Esophagus squamous epithelium (tissue), 5 donors: ENCODE measurements at regions not wholly inside any gene's neighbourhood (a gene's known extent, or its start where the extent isn't known, plus 50 kb on each side); places are given as distances from the start of the nearest gene placed in this dataset.

Source experiments
- DNase-seq: peaks from one replicate; lab custom pipeline; 2025; lab: John Stamatoyannopoulos, UW
- H3K27ac ChIP-seq, 4 donors: fragments of 200-600 bp; sonication (generic); one replicate each; pipeline ENCODE4 v1.5.1; 2016 to 2019; ENCODE audit warnings: mild to moderate bottlenecking in 1 of 4
- H3K27me3 ChIP-seq, 4 donors: fragments of 200-600 bp; sonication (generic); 1 replicate in 3 of 4; 2 replicates in 1 of 4; pipeline versions ENCODE4 v1.5.1 to v1.6.0; 2017 to 2021; ENCODE audit warnings: antibody characterized with exemption in 1 of 4
- H3K36me3 ChIP-seq, 3 donors: fragments of 200-600 bp; sonication (generic); one replicate each; pipeline ENCODE4 v1.5.1; 2016 to 2019
- H3K4me1 ChIP-seq, 3 donors: fragments of 200-600 bp; sonication (generic); one replicate each; pipeline ENCODE4 v1.5.1; 2017 to 2019
- H3K4me3 ChIP-seq, 4 donors: fragments of 200-600 bp; sonication (generic); 1 replicate in 3 of 4; 2 replicates in 1 of 4; pipeline ENCODE4 v1.5.1; 2016 to 2019; ENCODE audit warnings: mild to moderate bottlenecking in 2 of 4, moderate library complexity in 1 of 4
- H3K9me3 ChIP-seq, 3 donors: fragments of 200-600 bp; sonication (generic); one replicate each; pipeline ENCODE4 v1.5.1; 2016 to 2019
- CTCF ChIP-seq, 6 experiments: fragments of 450-650 bp in 4 of 6; fragments of 200-600 bp in 2 of 6; sonication (generic) in 2 of 6; IDR thresholded peaks; one replicate each; pipeline ENCODE4 v1.5.1; 2016 to 2019; ENCODE audit warnings: antibody characterized with exemption in 6 of 6, mild to moderate bottlenecking in 4 of 6, moderate library complexity in 4 of 6
- POLR2A ChIP-seq, 4 donors: fragments of 450-650 bp; IDR thresholded peaks; one replicate each; pipeline ENCODE4 v1.6.1; 2017; ENCODE audit warnings: antibody characterized with exemption in 4 of 4, mild to moderate bottlenecking in 4 of 4, moderate library complexity in 3 of 4
- WGBS, 2 donors: methylation state at CpG; one replicate each; pipeline ENCODE4 v1.1.5; 2018; 5-methylcytosine and 5-hydroxymethylcytosine counted together
- intact Hi-C: fragments of 100-400 bp; cut with DNase I; formaldehyde crosslinking; loops from one replicate; pipeline ENCODE4 v1.15.0; 2022
- donor health status: DM: yes; HTN: yes; CAD: no.

GRCh38 chr5:18496041-18496440 lies 861.8 kb downstream of the TAF11L14 start:
- intact Hi-C loops = no loop called here
- H3K4me3 ChIP-seq = no peak overlapping the region
- no peak for TF ChIP-seq POLR2A (IDR thresholded peaks at IDR 0.05)
- TF ChIP-seq CTCF (IDR thresholded peaks at IDR 0.05) = no peak
- no peaks in the 10 kb centered on the region for H3K4me1 ChIP-seq
- no peaks in the 10 kb centered on the region for H3K27me3 ChIP-seq
- H3K36me3 ChIP-seq = no peaks in the 10 kb centered on the region
- no peak for DNase-seq
- H3K9me3 ChIP-seq = peaks cover 0 to 8% (median 0%) of the 10 kb centered on the region in 3 donors
- H3K27ac ChIP-seq = no peak overlapping the region

GRCh38 chr5:18497089-18497488 lies 862.8 kb downstream of the TAF11L14 start:
- Histone ChIP-seq H3K9me3 (peaks cover 0 to 8% (median 0%) of the 10 kb centered on the region in 3 donors), H3K27me3 (no peaks in the 10 kb centered on the region), H3K4me3 (no peak overlapping the region), H3K27ac (no peak overlapping the region), H3K36me3 (no peaks in the 10 kb centered on the region), H3K4me1 (no peaks in the 10 kb centered on the region)
- TF ChIP-seq POLR2A (IDR thresholded peaks at IDR 0.05) = no peak
- no peak for TF ChIP-seq CTCF (IDR thresholded peaks at IDR 0.05)
- WGBS, 2 donors = 61 to 62% methylated on average over 2 of the region's 2 CpGs
- intact Hi-C loops = no loop called here
- DNase-seq = no peak

GRCh38 chr5:18503797-18504328 lies 869.6 kb downstream of the TAF11L14 start:
- no peaks in the 10 kb centered on the region for H3K27me3 ChIP-seq
- 76 to 80% methylated on average over 4 of the region's 4 CpGs for WGBS, 2 donors
- no peaks in the 10 kb centered on the region for H3K4me1 ChIP-seq
- DNase-seq = no peak
- no peak overlapping the region for H3K4me3 ChIP-seq
- intact Hi-C loops = no loop called here
- H3K36me3 ChIP-seq = no peaks in the 10 kb centered on the region
- no peaks in the 10 kb centered on the region for H3K9me3 ChIP-seq
- no peak overlapping the region for H3K27ac ChIP-seq
- TF ChIP-seq CTCF (IDR thresholded peaks at IDR 0.05) (no peak), POLR2A (IDR thresholded peaks at IDR 0.05) (no peak)

- Histone ChIP-seq H3K27ac (no peak overlapping the region), H3K27me3 (no peaks in the 10 kb centered on the region), H3K4me1 (no peaks in the 10 kb centered on the region), H3K36me3 (no peaks in the 10 kb centered on the region), H3K9me3 (no peaks in the 10 kb centered on the region), H3K4me3 (no peak overlapping the region)
- no peak for DNase-seq
- TF ChIP-seq POLR2A (IDR thresholded peaks at IDR 0.05) = no peak
- TF ChIP-seq CTCF (IDR thresholded peaks at IDR 0.05) = no peak
- intact Hi-C loops = no loop called here
- WGBS, 2 donors = 47 to 84% methylated on average over 1 of the region's 1 CpG
Measured at GRCh38 chr5:18507114-18507513, 872.9 kb downstream of the TAF11L14 start.

GRCh38 chr5:18517641-18518380 lies 883.6 kb downstream of the TAF11L14 start:
- no peaks in the 10 kb centered on the region for H3K36me3 ChIP-seq
- no peaks in the 10 kb centered on the region for H3K9me3 ChIP-seq
- H3K27me3 ChIP-seq = no peaks in the 10 kb centered on the region
- H3K27ac ChIP-seq = no peak overlapping the region
- intact Hi-C loops = no loop called here
- DNase-seq = no peak
- no peak overlapping the region for H3K4me3 ChIP-seq
- 74 to 85% methylated on average over 6 of the region's 6 CpGs for WGBS, 2 donors
- TF ChIP-seq POLR2A (IDR thresholded peaks at IDR 0.05) (no peak), CTCF (IDR thresholded peaks at IDR 0.05) (no peak)
- no peaks in the 10 kb centered on the region for H3K4me1 ChIP-seq
